Activated B cell treated with CpG ODN at 0.5 μM for 24 hours (primary cell): ENCODE measurements at regions not wholly inside any gene's neighbourhood (a gene's known extent, or its start where the extent isn't known, plus 50 kb on each side); places are given as distances from the start of the nearest gene placed in this dataset.

Experiments
- ATAC-seq: fragments of 200-7000 bp; cut with Tn5 transposase; one replicate; pipeline ENCODE4 v1.10.0; 2021; ENCODE audit warnings: low read depth, mild to moderate bottlenecking, moderate library complexity
- CTCF ChIA-PET: fragments of 350-600 bp; sonication (Branson Sonifier 250); formaldehyde crosslinking; loops from one replicate; lab custom pipeline; 2021; ENCODE audit warnings: antibody characterized with exemption; lab: Charles Lee
- POLR2A ChIA-PET: fragments of 350-600 bp; sonication (Branson Sonifier 250); formaldehyde crosslinking; loops from one replicate; lab custom pipeline; 2021; ENCODE audit warnings: antibody characterized with exemption; lab: Charles Lee
- DNase-seq: peaks from one replicate; pipeline ENCODE4 v3.0.0; 2022
- H3K27ac Mint-ChIP-seq: one replicate; pipeline ENCODE4 v1.8.0; 2020; ENCODE audit warnings: mixed read lengths
- H3K27me3 Mint-ChIP-seq: one replicate; pipeline ENCODE4 v1.8.0; 2021; ENCODE audit warnings: mixed read lengths
- H3K36me3 Mint-ChIP-seq: one replicate; pipeline ENCODE4 v1.8.0; 2021; ENCODE audit warnings: low read depth, mixed read lengths
- H3K4me1 Mint-ChIP-seq: one replicate; pipeline ENCODE4 v1.8.0; 2021; ENCODE audit warnings: mixed read lengths
- H3K4me3 Mint-ChIP-seq: one replicate; pipeline ENCODE4 v1.8.0; 2020; ENCODE audit warnings: mild to moderate bottlenecking, mixed read lengths
- H3K9me3 Mint-ChIP-seq: one replicate; pipeline ENCODE4 v1.8.0; 2020; ENCODE audit warnings: mixed read lengths
- CTCF ChIP-seq: fragments of 200-600 bp; IDR thresholded peaks from one replicate; pipeline ENCODE4 v1.8.0; 2022; ENCODE audit warnings: antibody characterized with exemption, mild to moderate bottlenecking
- intact Hi-C: fragments of 100-400 bp; cut with micrococcal nuclease; formaldehyde crosslinking; loops from one replicate; pipeline ENCODE4 v1.15.1; 2024

DNA sequence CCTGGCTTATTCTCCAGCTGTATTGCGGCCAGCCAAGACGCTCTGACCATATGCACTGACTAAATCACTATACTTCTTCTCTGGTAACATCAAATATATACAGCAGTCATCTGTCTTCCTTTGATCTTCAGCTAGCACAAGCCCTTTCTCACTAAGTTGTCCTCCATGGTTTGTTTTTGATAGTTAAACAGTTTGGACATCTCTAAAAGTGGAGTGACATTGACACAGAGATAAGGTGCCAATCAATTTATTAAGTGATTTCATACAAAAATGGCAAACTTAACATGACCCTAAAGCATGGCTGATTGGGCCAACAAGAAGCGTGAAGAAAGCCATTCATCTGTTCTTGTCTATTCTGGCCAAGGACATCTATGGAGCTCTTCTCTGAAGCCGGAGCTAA, 334.9 kb downstream of the NKX6-1 start:
- H3K36me3 Mint-ChIP-seq: no peaks in the 10 kb centered on the region
- ATAC-seq (no peak), DNase-seq (no peak)
- no peaks in the 10 kb centered on the region for H3K27me3 Mint-ChIP-seq
- no peak for TF ChIP-seq CTCF
- H3K4me1 Mint-ChIP-seq: no peaks in the 10 kb centered on the region
- H3K27ac Mint-ChIP-seq: no peak overlapping the region
- intact Hi-C loops: no loop called here
- H3K4me3 Mint-ChIP-seq: no peak overlapping the region
- H3K9me3 Mint-ChIP-seq: no peaks in the 10 kb centered on the region
- ChIA-PET POLR2A (no interaction called here), CTCF (no interaction called here)

DNA sequence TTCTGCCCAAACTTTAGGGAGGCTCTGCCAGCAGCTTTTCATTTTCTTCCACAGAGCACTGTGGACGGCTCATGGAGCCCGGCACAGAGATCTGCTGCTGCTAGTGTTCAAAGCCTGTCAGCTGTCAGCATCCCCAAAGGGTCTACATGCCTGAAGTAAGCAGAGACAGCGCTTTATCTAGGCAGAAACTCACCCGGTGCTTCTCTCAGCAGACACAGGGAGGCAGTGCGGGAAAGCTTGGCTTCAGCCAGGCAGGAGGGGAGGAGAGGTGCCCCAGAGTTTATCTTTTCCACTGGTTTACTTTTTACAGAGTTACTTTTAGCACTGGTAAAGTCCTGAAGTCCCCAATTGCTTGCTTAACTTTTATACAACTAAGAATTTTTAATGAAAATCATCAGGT, 339.3 kb downstream of the NKX6-1 start:
- Mint-ChIP-seq H3K4me1 (no peaks in the 10 kb centered on the region), H3K27ac (no peak overlapping the region), H3K27me3 (no peaks in the 10 kb centered on the region), H3K36me3 (no peaks in the 10 kb centered on the region), H3K4me3 (no peak overlapping the region), H3K9me3 (no peaks in the 10 kb centered on the region)
- intact Hi-C loops: no loop called here
- no peak for ATAC-seq
- ChIA-PET POLR2A (no interaction called here), CTCF (no interaction called here)
- TF ChIP-seq CTCF: no peak
- DNase-seq: no peak

- no peak for TF ChIP-seq CTCF
- Mint-ChIP-seq H3K9me3 (no peaks in the 10 kb centered on the region), H3K27ac (no peak overlapping the region), H3K4me3 (no peak overlapping the region), H3K27me3 (no peaks in the 10 kb centered on the region), H3K4me1 (no peaks in the 10 kb centered on the region), H3K36me3 (no peaks in the 10 kb centered on the region)
- CTCF ChIA-PET: no interaction called here
- intact Hi-C loops: no loop called here
- no peak for DNase-seq
- no peak for ATAC-seq
- POLR2A ChIA-PET: no interaction called here
These were observed 340.4 kb downstream of the NKX6-1 start for GRCh38 chr4:84158670-84159069.

DNA sequence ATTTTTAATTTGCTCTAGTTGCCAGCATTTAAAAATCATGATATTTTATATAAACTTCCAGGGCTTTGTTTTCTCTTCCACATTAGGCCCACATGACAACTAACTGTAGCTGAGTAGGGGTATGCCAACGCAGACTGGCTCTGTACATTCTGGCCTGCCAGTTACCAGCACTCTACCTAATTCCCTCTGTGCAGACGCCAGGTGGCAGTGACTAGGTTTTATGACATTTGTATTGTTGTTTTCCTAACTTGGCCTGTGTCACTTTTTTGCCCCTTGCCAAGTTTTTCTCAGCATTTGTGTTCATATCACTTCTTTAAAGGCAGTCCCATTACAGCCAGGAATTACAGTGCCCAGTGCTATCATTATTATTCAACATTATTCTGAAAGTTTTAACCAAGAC, 347.5 kb downstream of the NKX6-1 start:
- ATAC-seq (no peak), DNase-seq (no peak)
- TF ChIP-seq CTCF: no peak
- H3K27me3 Mint-ChIP-seq: no peaks in the 10 kb centered on the region
- ChIA-PET POLR2A (no interaction called here), CTCF (no interaction called here)
- H3K27ac Mint-ChIP-seq: no peak overlapping the region
- no peak overlapping the region for H3K4me3 Mint-ChIP-seq
- H3K9me3 Mint-ChIP-seq: no peaks in the 10 kb centered on the region
- intact Hi-C loops: no loop called here
- no peaks in the 10 kb centered on the region for H3K4me1 Mint-ChIP-seq
- H3K36me3 Mint-ChIP-seq: no peaks in the 10 kb centered on the region

DNA sequence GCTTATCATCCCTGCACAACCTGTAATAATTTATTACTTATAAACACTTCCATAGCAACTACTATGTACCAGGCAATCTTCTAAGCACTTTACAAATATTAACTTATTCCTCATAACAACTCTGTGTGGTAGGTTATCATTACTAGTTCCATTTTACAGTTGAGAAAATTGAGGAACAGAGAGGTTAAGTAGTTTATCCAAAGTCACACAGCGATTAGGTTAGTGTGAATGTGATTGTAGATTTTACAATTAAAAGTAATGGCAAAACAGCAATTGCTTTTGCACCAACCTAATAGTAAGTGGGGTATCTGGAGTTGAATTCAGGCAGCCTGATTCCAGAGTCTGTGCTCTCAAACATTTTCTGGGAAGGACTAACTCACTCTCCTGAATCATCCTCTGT, 348.9 kb downstream of the NKX6-1 start:
- H3K27ac Mint-ChIP-seq: no peak overlapping the region
- CTCF ChIA-PET: no interaction called here
- H3K27me3 Mint-ChIP-seq: no peaks in the 10 kb centered on the region
- H3K36me3 Mint-ChIP-seq: no peaks in the 10 kb centered on the region
- DNase-seq: no peak
- POLR2A ChIA-PET: no interaction called here
- no peak overlapping the region for H3K4me3 Mint-ChIP-seq
- intact Hi-C loops: no loop called here
- H3K4me1 Mint-ChIP-seq: no peaks in the 10 kb centered on the region
- no peak for TF ChIP-seq CTCF
- no peaks in the 10 kb centered on the region for H3K9me3 Mint-ChIP-seq
- no peak for ATAC-seq
